Right lung (tissue), 2 donors: ENCODE measurements at regions not wholly inside any gene's neighbourhood (a gene's known extent, or its start where the extent isn't known, plus 50 kb on each side); places are given as distances from the start of the nearest gene placed in this dataset.
"Not testable (repeated sequence)": the region's sequence is repeated elsewhere in the genome, so short reads cannot be mapped to it uniquely, and the experiment has no call there.

Source experiments
- DNase-seq, 2 donors: peaks; one replicate each; pipeline ENCODE4 v3.0.0-alpha.2; 2013

GRCh38 chr16:21533474-21533873, 65.9 kb upstream of the METTL9 start:
- DNase-seq = not testable (repeated sequence)

- DNase-seq = not testable (repeated sequence)
Observed at GRCh38 chr16:21534561-21534960, 64.8 kb upstream of the METTL9 start.

DNA sequence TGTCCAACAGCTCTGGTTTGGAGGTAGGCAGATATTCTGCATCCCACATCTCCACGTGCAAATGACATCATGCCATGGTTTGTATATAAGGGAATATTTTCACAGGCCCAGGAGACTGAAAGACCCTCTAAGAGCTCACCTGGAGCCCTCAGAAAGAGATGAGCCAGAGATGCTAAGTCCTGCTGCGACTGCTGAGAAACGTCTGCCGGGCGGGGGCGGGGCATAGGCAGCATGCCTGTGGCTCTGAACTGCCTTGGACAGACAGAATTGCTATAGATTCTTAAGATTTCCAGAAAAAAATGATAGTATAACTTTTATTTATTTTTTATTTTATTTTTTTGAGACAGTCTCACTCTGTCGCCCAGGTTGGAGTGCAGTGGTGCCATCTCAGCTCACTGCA, 64.2 kb upstream of the METTL9 start:
- DNase-seq = not testable (repeated sequence)

- not testable (repeated sequence) for DNase-seq
Observed at GRCh38 chr16:21536740-21537139, 62.6 kb upstream of the METTL9 start.

GRCh38 chr16:21537598-21537997, 61.8 kb upstream of the METTL9 start:
- DNase-seq = not testable (repeated sequence)

GRCh38 chr16:21539107-21539618, 60.2 kb upstream of the METTL9 start:
- not testable (repeated sequence) for DNase-seq

DNA sequence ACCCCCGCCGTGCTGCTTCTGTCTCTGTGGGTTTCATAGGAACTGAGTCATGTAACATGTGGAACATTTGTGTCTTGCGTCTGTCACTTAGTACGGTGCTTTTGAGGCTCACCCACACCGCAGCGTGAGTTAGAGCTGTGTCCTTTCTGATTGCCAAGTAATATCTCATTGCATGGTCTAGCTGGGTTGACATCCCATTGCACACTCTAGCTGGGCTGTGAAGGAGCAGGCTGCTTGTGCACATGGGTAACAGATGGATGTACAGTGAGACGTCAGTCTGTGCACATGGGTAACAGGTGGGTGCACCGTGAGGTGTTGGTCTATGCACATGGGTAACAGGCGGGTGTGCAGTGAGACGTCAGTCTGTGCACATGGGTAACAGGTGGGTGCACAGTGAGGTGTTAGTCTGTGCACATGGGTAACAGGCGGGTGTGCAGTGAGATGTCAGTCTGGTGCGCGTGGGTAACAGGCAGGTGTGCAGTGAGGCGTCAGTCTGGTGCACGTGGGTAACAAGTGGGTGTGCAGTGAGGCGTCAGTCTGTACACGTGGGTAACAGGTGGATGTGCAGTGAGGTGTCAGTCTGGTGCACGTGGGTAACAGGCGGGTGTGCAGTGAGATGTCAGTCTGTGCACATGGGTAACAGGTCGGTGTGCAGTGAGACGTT, 58.5 kb upstream of the METTL9 start:
- not testable (repeated sequence) for DNase-seq

- DNase-seq = not testable (repeated sequence)
Observed at GRCh38 chr16:21541611-21542051, 57.7 kb upstream of the METTL9 start.

DNA sequence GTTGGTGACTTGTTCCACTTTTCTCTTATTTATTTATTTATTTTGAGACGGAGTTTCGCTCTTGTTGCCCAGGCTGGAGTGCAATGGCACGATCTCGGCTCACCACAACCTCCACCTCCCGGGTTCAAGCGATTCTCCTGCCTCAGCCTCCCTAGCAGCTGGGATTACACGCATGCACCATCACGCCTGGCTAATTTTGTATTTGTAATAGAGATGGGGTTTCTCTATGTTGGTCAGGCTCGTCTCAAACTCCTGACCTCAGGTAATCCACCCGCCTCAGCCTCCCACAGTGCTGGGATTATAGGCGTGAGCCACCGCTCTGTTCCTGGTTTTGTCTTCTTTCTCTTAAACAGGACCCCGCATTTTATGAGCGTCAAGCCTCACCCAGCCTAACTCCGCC, 57.3 kb upstream of the METTL9 start:
- DNase-seq = not testable (repeated sequence)

- not testable (repeated sequence) for DNase-seq
Observed at GRCh38 chr16:21542491-21543124, 56.8 kb upstream of the METTL9 start.

- not testable (repeated sequence) for DNase-seq
Observed at GRCh38 chr16:21543151-21543836, 56.1 kb upstream of the METTL9 start.

GRCh38 chr16:21545664-21546326, 53.6 kb upstream of the METTL9 start:
- not testable (repeated sequence) for DNase-seq

- not testable (repeated sequence) for DNase-seq
Observed at GRCh38 chr16:21549396-21549795, 50.0 kb upstream of the METTL9 start.
